Right lobe of liver (tissue), 6 donors: ENCODE measurements at regions not wholly inside any gene's neighbourhood (a gene's known extent, or its start where the extent isn't known, plus 50 kb on each side); places are given as distances from the start of the nearest gene placed in this dataset.
"Not testable (repeated sequence)": the region's sequence is repeated elsewhere in the genome, so short reads cannot be mapped to it uniquely, and the experiment has no call there.

ENCODE experiments used
- ATAC-seq, 4 donors: fragments of 200-7000 bp; cut with Tn5 transposase; one replicate each; pipeline ENCODE4 v1.9.1; 2020; ENCODE audit warnings: mild to moderate bottlenecking in 4 of 4, moderate library complexity in 4 of 4
- DNase-seq, 3 donors: peaks; one replicate each; pipeline ENCODE4 v3.0.0-alpha.2; 2020
- H3K27ac ChIP-seq, 3 donors: fragments of 200-600 bp; one replicate each; pipeline ENCODE4 v1.8.0; 2022
- H3K27me3 ChIP-seq, 2 donors: fragments of 200-600 bp; one replicate each; pipeline ENCODE4 v1.8.0; 2022
- H3K36me3 ChIP-seq, 4 donors: fragments of 200-600 bp; sonication (generic) in 1 of 4; one replicate each; pipeline versions ENCODE4 v1.5.1 to v1.8.0; 2017 to 2022; ENCODE audit warnings: control low read depth in 1 of 4
- H3K4me1 ChIP-seq, 4 donors: fragments of 200-600 bp; sonication (generic) in 1 of 4; one replicate each; pipeline versions ENCODE4 v1.5.1 to v1.8.0; 2017 to 2022; ENCODE audit warnings: control low read depth in 1 of 4
- H3K4me3 ChIP-seq, 3 donors: fragments of 200-600 bp; one replicate each; pipeline ENCODE4 v1.8.0; 2022
- H3K9me3 ChIP-seq, 4 donors: fragments of 200-600 bp; sonication (generic) in 1 of 4; one replicate each; pipeline versions ENCODE4 v1.5.1 to v1.8.0; 2017 to 2022; ENCODE audit warnings: control low read depth in 1 of 4
- WGBS: methylation state at CpG from one replicate; pipeline ENCODE4 v1.1.6; 2018; ENCODE audit warnings: low coverage, low lambda C conversion rate; ENCODE audit not compliant: insufficient coverage; ENCODE audit errors: missing lambda C conversion rate; 5-methylcytosine and 5-hydroxymethylcytosine counted together
- intact Hi-C, 2 donors: fragments of 100-400 bp; cut with DNase I; formaldehyde crosslinking; loops; one replicate each; pipeline versions ENCODE4 v1.11.2 to v1.14.1; 2022
- donor health status: DM: no; HTN: yes; CAD: no.
- donor health status: DM: no; HTN: no; CAD: no.
- donor health status: DM: no; HTN: no; CAD: no.
- donor health status: DM: no; HTN: yes; CAD: no.
- donor health status: DM: no; HTN: yes; CAD: no.

DNA sequence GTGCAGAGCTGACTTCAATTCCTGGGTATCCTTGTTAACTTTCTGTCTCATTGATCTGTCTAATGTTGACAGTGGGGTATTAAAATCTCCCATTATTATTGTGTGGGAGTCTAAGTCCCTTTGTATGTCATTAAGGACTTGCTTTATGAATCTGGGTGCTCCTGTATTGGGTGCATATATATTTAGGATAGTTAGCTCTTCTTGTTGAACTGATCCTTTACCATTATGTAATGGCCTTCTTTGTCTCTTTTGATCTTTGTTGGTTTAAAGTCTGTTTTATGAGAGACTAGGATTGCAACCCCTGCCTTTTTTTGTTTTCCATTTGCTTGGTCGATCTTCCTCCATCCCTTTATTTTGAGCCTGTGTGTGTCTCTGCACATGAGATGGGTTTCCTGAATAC is 5269.5 kb upstream of the TPTE start:
- intact Hi-C loops, ATAC-seq: not testable (repeated sequence)

More for the DNA sequence above, 5269.5 kb upstream of the TPTE start:
- not testable (repeated sequence) for H3K27me3 ChIP-seq, H3K4me3 ChIP-seq, H3K9me3 ChIP-seq, H3K27ac ChIP-seq, DNase-seq, H3K4me1 ChIP-seq, H3K36me3 ChIP-seq
- WGBS = 39% methylated on average over 1 of the region's 1 CpG
